GM23338 (cell line): ENCODE measurements at regions not wholly inside any gene's neighbourhood (a gene's known extent, or its start where the extent isn't known, plus 50 kb on each side); places are given as distances from the start of the nearest gene placed in this dataset.

Source experiments
- ATAC-seq: fragments of 200-7000 bp; cut with Tn5 transposase; 3 replicates; pipeline ENCODE4 v1.9.1; 2020
- DNase-seq: peaks from one replicate; pipeline ENCODE4 v3.0.0-alpha.2; 2015; ENCODE audit warnings: low spot score
- H2AFZ ChIP-seq: fragments of 200-600 bp; sonication (generic); 2 replicates; pipeline ENCODE4 v1.8.0; 2016; ENCODE audit warnings: antibody characterized with exemption, mild to moderate bottlenecking, moderate library complexity
- H3F3A ChIP-seq: fragments of 200-600 bp; sonication (generic); replicated peaks from 2 replicates; pipeline ENCODE4 v1.8.0; 2017; ENCODE audit warnings: antibody characterized with exemption, mixed run types, low read depth
- H3K27ac ChIP-seq: fragments of 200-600 bp; sonication (generic); 2 replicates; pipeline ENCODE4 v1.6.1; 2016; ENCODE audit warnings: low read depth
- H3K27me3 ChIP-seq: fragments of 200-600 bp; sonication (generic); 2 replicates; pipeline ENCODE4 v1.8.0; 2016; ENCODE audit warnings: mild to moderate bottlenecking, mixed run types, moderate library complexity; ENCODE audit not compliant: insufficient read depth
- H3K36me3 ChIP-seq: fragments of 200-600 bp; sonication (generic); 2 replicates; pipeline ENCODE4 v1.8.0; 2016; ENCODE audit warnings: mild to moderate bottlenecking; ENCODE audit not compliant: insufficient read depth
- H3K4me1 ChIP-seq: fragments of 200-600 bp; sonication (generic); 2 replicates; pipeline ENCODE4 v1.8.0; 2016; ENCODE audit warnings: mild to moderate bottlenecking, moderate library complexity; ENCODE audit not compliant: insufficient read depth
- H3K4me2 ChIP-seq: fragments of 200-600 bp; sonication (generic); 2 replicates; pipeline ENCODE4 v1.7.1; 2017; ENCODE audit warnings: mixed run types
- H3K4me3 ChIP-seq: fragments of 200-600 bp; sonication (generic); 2 replicates; pipeline ENCODE4 v1.6.1; 2016; ENCODE audit warnings: mixed run types
- H3K79me2 ChIP-seq: fragments of 200-600 bp; sonication (generic); replicated peaks from 2 replicates; pipeline ENCODE4 v1.8.0; 2017; ENCODE audit warnings: mild to moderate bottlenecking; ENCODE audit not compliant: insufficient read depth
- H3K9me2 ChIP-seq: fragments of 200-600 bp; sonication (generic); 2 replicates; pipeline ENCODE4 v1.8.0; 2017; ENCODE audit not compliant: insufficient read depth
- H4K20me1 ChIP-seq: fragments of 200-600 bp; sonication (generic); replicated peaks from 2 replicates; pipeline ENCODE4 v1.8.0; 2017; ENCODE audit warnings: mild to moderate bottlenecking; ENCODE audit not compliant: insufficient read depth
- H3K27ac Mint-ChIP-seq: 2 replicates; pipeline ENCODE4 v1.8.0; 2020; ENCODE audit warnings: inconsistent platforms, mild to moderate bottlenecking, moderate library complexity, mixed read lengths
- H3K27me3 Mint-ChIP-seq: 3 replicates; pipeline ENCODE4 v1.8.0; 2022; ENCODE audit warnings: low read depth, mild to moderate bottlenecking, moderate library complexity, mixed read lengths, inconsistent platforms; ENCODE audit not compliant: insufficient read depth, poor library complexity
- H3K36me3 Mint-ChIP-seq: 3 replicates; pipeline ENCODE4 v1.8.0; 2021; ENCODE audit warnings: low read depth, mild to moderate bottlenecking, inconsistent platforms, moderate library complexity, mixed read lengths
- H3K4me1 Mint-ChIP-seq: 3 replicates; pipeline ENCODE4 v1.8.0; 2020; ENCODE audit warnings: mild to moderate bottlenecking, inconsistent platforms, mixed read lengths
- H3K4me3 Mint-ChIP-seq: 3 replicates; pipeline ENCODE4 v1.8.0; 2021; ENCODE audit warnings: moderate library complexity, mild to moderate bottlenecking, inconsistent platforms, mixed read lengths
- H3K9me3 Mint-ChIP-seq: 3 replicates; pipeline ENCODE4 v1.8.0; 2020; ENCODE audit warnings: moderate library complexity, mild to moderate bottlenecking, inconsistent platforms, mixed read lengths
- CTCF ChIP-seq, 2 experiments: fragments of 200-600 bp in 1 of 2; sonication (generic) in 1 of 2; conservative IDR thresholded peaks; 2 replicates each; pipeline versions ENCODE4 v1.5.1 to v1.6.1; 2016 to 2017; ENCODE audit warnings: antibody characterized with exemption in 2 of 2, low read depth in 2 of 2, mild to moderate bottlenecking in 2 of 2, moderate library complexity in 1 of 2
- ETS1 ChIP-seq: IDR thresholded peaks from 2 replicates; pipeline ENCODE4 v1.6.1; 2016; ENCODE audit warnings: antibody characterized with exemption
- EZH2 ChIP-seq: fragments of 200-600 bp; sonication (generic); IDR thresholded peaks from one replicate; pipeline ENCODE4 v1.8.0; 2017; ENCODE audit warnings: antibody characterized with exemption, mild to moderate bottlenecking, low read depth; ENCODE audit not compliant: unreplicated experiment
- EZH2phosphoT487 ChIP-seq: fragments of 200-600 bp; sonication (generic); IDR thresholded peaks from one replicate; pipeline ENCODE4 v1.8.1; 2018; ENCODE audit warnings: antibody characterized with exemption; ENCODE audit not compliant: unreplicated experiment
- JUNB ChIP-seq: IDR thresholded peaks from one replicate; pipeline ENCODE4 v1.6.1; 2016; ENCODE audit warnings: antibody characterized with exemption; ENCODE audit not compliant: unreplicated experiment
- NANOG ChIP-seq: IDR thresholded peaks from 2 replicates; pipeline ENCODE4 v1.6.1; 2016; ENCODE audit warnings: antibody characterized with exemption, borderline replicate concordance
- STAT1 ChIP-seq: IDR thresholded peaks from one replicate; pipeline ENCODE4 v1.6.1; 2016; ENCODE audit warnings: antibody characterized with exemption; ENCODE audit not compliant: unreplicated experiment
- ZNF114 ChIP-seq: fragments of 250-450 bp; sonication (Bioruptor Pico); IDR thresholded peaks from 2 replicates; pipeline ENCODE4 v1.5.0; 2020; ENCODE audit warnings: mild to moderate bottlenecking, moderate library complexity
- ZNF331 ChIP-seq: fragments of 250-450 bp; sonication (Bioruptor Pico); IDR thresholded peaks from 2 replicates; pipeline ENCODE4 v1.5.0; 2020; ENCODE audit warnings: low read depth, mild to moderate bottlenecking, moderate library complexity
- ZNF462 ChIP-seq: fragments of 250-450 bp; sonication (Bioruptor Pico); IDR thresholded peaks from 2 replicates; pipeline ENCODE4 v1.5.0; 2020; ENCODE audit warnings: mild to moderate bottlenecking, moderate library complexity

- Histone ChIP-seq H3F3A (no peaks in the 10 kb centered on the region), H3K36me3 (no peaks in the 10 kb centered on the region), H3K4me3 (no peak overlapping the region), H3K27me3 (no peaks in the 10 kb centered on the region), H3K27ac (no peak overlapping the region), H2AFZ (no peak overlapping the region), H4K20me1 (no peaks in the 10 kb centered on the region), H3K4me2 (no peak overlapping the region), H3K4me1 (peaks cover 8% of the 10 kb centered on the region; the same call in 1 of the 2 replicates), H3K79me2 (no peaks in the 10 kb centered on the region), H3K9me2 (no peaks in the 10 kb centered on the region)
- H3K4me3 Mint-ChIP-seq = no peak overlapping the region
- H3K9me3 Mint-ChIP-seq = no peaks in the 10 kb centered on the region
- H3K27me3 Mint-ChIP-seq = peaks cover 7% of the 10 kb centered on the region
- no peak overlapping the region for H3K27ac Mint-ChIP-seq
- H3K4me1 Mint-ChIP-seq = peaks cover 17% of the 10 kb centered on the region
- H3K36me3 Mint-ChIP-seq = no peaks in the 10 kb centered on the region
- ATAC-seq = no peak
- TF ChIP-seq NANOG (no peak), EZH2 (no peak), STAT1 (no peak), ZNF114 (CRISPR knock-in tag) (no peak), ETS1 (no peak), ZNF331 (no peak), CTCF (conservative IDR thresholded peaks at IDR 0.05; ENCODE audit: low read depth in 2 of 2) (no peak), ZNF462 (no peak), EZH2phosphoT487 (no peak), JUNB (no peak)
- DNase-seq = no peak
These were observed 72.6 kb upstream of the RPL38 start for GRCh38 chr17:74130841-74131240.
